HCT116 (cell line): ENCODE measurements at regions not wholly inside any gene's neighbourhood (a gene's known extent, or its start where the extent isn't known, plus 50 kb on each side); places are given as distances from the start of the nearest gene placed in this dataset.

Experiments used
- ATAC-seq: fragments of 200-7000 bp; cut with Tn5 transposase; 2 replicates; pipeline ENCODE4 v1.9.1; 2020; ENCODE audit warnings: mild to moderate bottlenecking, moderate library complexity
- BruUV-seq: library from RNA; stranded (reverse); fragments of 400-500 nt; replicated peaks from 2 replicates; lab custom pipeline; 2021; lab: Mats Ljungman, UMichigan
- CTCF ChIA-PET: fragments of 300-600 bp; sonication (Branson Sonifier 250); formaldehyde crosslinking; loops from one replicate; lab custom pipeline; 2021; ENCODE audit warnings: antibody characterized with exemption; lab: Charles Lee
- POLR2A ChIA-PET: fragments of 300-600, 350-600 bp; sonication (Branson Sonifier 250); formaldehyde crosslinking; loops from one replicate; lab custom pipeline; 2021; ENCODE audit warnings: antibody characterized with exemption; lab: Charles Lee
- RAD21 ChIA-PET, 2 experiments: fragments of 300-600 bp; sonication (Branson Sonifier 250); formaldehyde crosslinking; loops; one replicate each; lab custom pipeline; 2023; ENCODE audit warnings: low total read pairs in 2 of 2; ENCODE audit not compliant: uncharacterized antibody in 2 of 2, unreplicated experiment in 2 of 2, low non-redundant PET in 1 of 2; lab: Charles Lee
- DNase-seq: peaks from one replicate; pipeline ENCODE4 v3.0.0-alpha.2; 2010; ENCODE audit warnings: low read depth, low spot score
- H2AFZ ChIP-seq: fragments of 200-600 bp; shearing (Covaris generic), sonication (generic); 2 replicates; pipeline ENCODE4 v1.6.1; 2017; ENCODE audit warnings: low read depth, mixed run types, mixed read lengths, antibody characterized with exemption, low read length; ENCODE audit not compliant: poor library complexity, severe bottlenecking
- H3K27ac ChIP-seq: 2 replicates; pipeline ENCODE4 v1.5.1; 2012; ENCODE audit warnings: low read depth, low read length
- H3K27me3 ChIP-seq: fragments of 200-600 bp; sonication (generic); 2 replicates; pipeline ENCODE4 v1.6.1; 2016; ENCODE audit warnings: mixed run types, low read length, mixed read lengths; ENCODE audit not compliant: insufficient read depth
- H3K36me3 ChIP-seq, 2 experiments: fragments of 200-500 bp in 1 of 2; fragments of 200-600 bp in 1 of 2; sonication (Bioruptor generic) in 1 of 2; sonication (generic) in 1 of 2; 2 replicates each; pipeline versions ENCODE4 v1.5.1 to v1.6.1; 2014 to 2016; ENCODE audit warnings: low read length in 2 of 2, inconsistent platforms in 1 of 2, mixed read lengths in 1 of 2, mixed run types in 1 of 2; ENCODE audit not compliant: insufficient read depth in 2 of 2, control insufficient read depth in 1 of 2
- H3K4me1 ChIP-seq, 2 experiments: fragments of 200-600 bp in 1 of 2; sonication (generic) in 1 of 2; 2 replicates each; pipeline versions ENCODE4 v1.5.1 to v1.6.1; 2012 to 2017; ENCODE audit warnings: low read length in 2 of 2, inconsistent platforms in 1 of 2, mild to moderate bottlenecking in 1 of 2, mixed read lengths in 1 of 2, mixed run types in 1 of 2, moderate library complexity in 1 of 2; ENCODE audit not compliant: insufficient read depth in 2 of 2, control insufficient read depth in 1 of 2
- H3K4me2 ChIP-seq: fragments of 200-600 bp; sonication (generic); 2 replicates; pipeline ENCODE4 v1.6.1; 2017; ENCODE audit warnings: mixed run types, low read length, mixed read lengths
- H3K4me3 ChIP-seq, 2 experiments: fragments of 200-600 bp in 1 of 2; sonication (generic) in 1 of 2; replicated peaks in 1 of 2; 2 replicates each; pipeline ENCODE4 v1.5.1; 2011 to 2016; ENCODE audit warnings: low read length in 2 of 2, control low read depth in 1 of 2, low read depth in 1 of 2, mild to moderate bottlenecking in 1 of 2, mixed read lengths in 1 of 2, mixed run types in 1 of 2
- H3K79me2 ChIP-seq: fragments of 200-600 bp; sonication (generic); 2 replicates; pipeline ENCODE4 v1.6.1; 2017; ENCODE audit warnings: mild to moderate bottlenecking, mixed run types, low read length, moderate library complexity, mixed read lengths; ENCODE audit not compliant: insufficient read depth
- H3K9ac ChIP-seq: fragments of 200-600 bp; sonication (generic); 2 replicates; pipeline ENCODE4 v1.6.1; 2016; ENCODE audit warnings: low read length, mixed read lengths
- H3K9me2 ChIP-seq: fragments of 200-600 bp; sonication (generic), shearing (Covaris generic); 2 replicates; pipeline ENCODE4 v1.6.1; 2017; ENCODE audit warnings: mixed run types, mild to moderate bottlenecking, moderate library complexity; ENCODE audit not compliant: insufficient read depth
- H3K9me3 ChIP-seq, 2 experiments: fragments of 200-500 bp in 1 of 2; fragments of 200-600 bp in 1 of 2; sonication (Bioruptor generic) in 1 of 2; sonication (generic) in 1 of 2; 2 replicates each; pipeline ENCODE4 v1.6.1; 2014 to 2017; ENCODE audit warnings: low read length in 2 of 2, mixed read lengths in 2 of 2, inconsistent platforms in 1 of 2, low read depth in 1 of 2, mild to moderate bottlenecking in 1 of 2, mixed run types in 1 of 2, moderate library complexity in 1 of 2; ENCODE audit not compliant: control insufficient read depth in 1 of 2, insufficient read depth in 1 of 2
- H4K20me1 ChIP-seq: fragments of 200-600 bp; sonication (generic), shearing (Covaris generic); 2 replicates; pipeline ENCODE4 v1.6.1; 2017; ENCODE audit warnings: mixed run types, mild to moderate bottlenecking, moderate library complexity; ENCODE audit not compliant: insufficient read depth
- CBX3 ChIP-seq: IDR thresholded peaks from 2 replicates; pipeline ENCODE4 v1.6.1; 2012; ENCODE audit warnings: low read depth
- CEBPB ChIP-seq: IDR thresholded peaks from 2 replicates; pipeline ENCODE4 v1.6.1; 2012; ENCODE audit warnings: low read depth
- EGR1 ChIP-seq: IDR thresholded peaks from 2 replicates; pipeline ENCODE4 v1.6.1; 2012; ENCODE audit warnings: low read depth
- ELF1 ChIP-seq: IDR thresholded peaks from 2 replicates; pipeline ENCODE4 v1.6.1; 2012; ENCODE audit warnings: low read depth, borderline replicate concordance
- EZH2 ChIP-seq: fragments of 200-600 bp; sonication (generic); IDR thresholded peaks from 2 replicates; pipeline ENCODE4 v1.6.1; 2017; ENCODE audit warnings: antibody characterized with exemption, mixed run types
- JUND ChIP-seq: IDR thresholded peaks from 2 replicates; pipeline ENCODE4 v1.6.1; 2012
- POLR2A ChIP-seq: IDR thresholded peaks from 2 replicates; pipeline ENCODE4 v1.7.0; 2011; ENCODE audit warnings: borderline replicate concordance; ENCODE audit not compliant: insufficient read depth, insufficient read length; ENCODE audit errors: extremely low read depth
- POLR2AphosphoS5 ChIP-seq: IDR thresholded peaks from 2 replicates; pipeline ENCODE4 v1.6.1; 2011; ENCODE audit warnings: mild to moderate bottlenecking, low read depth, low read length, moderate library complexity
- RAD21 ChIP-seq: IDR thresholded peaks from 2 replicates; pipeline ENCODE4 v1.6.1; 2012; ENCODE audit warnings: low read depth, mild to moderate bottlenecking
- SIN3A ChIP-seq: IDR thresholded peaks from 2 replicates; pipeline ENCODE4 v1.6.1; 2012; ENCODE audit warnings: low read depth
- SP1 ChIP-seq: IDR thresholded peaks from 2 replicates; pipeline ENCODE4 v1.6.1; 2012; ENCODE audit warnings: low read depth
- YY1 ChIP-seq: IDR thresholded peaks from 2 replicates; pipeline ENCODE4 v1.6.1; 2011; ENCODE audit warnings: low read length, low read depth, moderate library complexity, mild to moderate bottlenecking; ENCODE audit not compliant: insufficient replicate concordance; ENCODE audit errors: extremely low read depth
- intact Hi-C: fragments of 100-400 bp; cut with micrococcal nuclease; formaldehyde crosslinking; loops from 2 replicates; pipeline ENCODE4 v1.10.0; 2022
- TF ChIP-seq, protein P1 (sequence below): IDR thresholded peaks from 2 replicates; pipeline ENCODE4 v1.6.1; 2011; ENCODE audit warnings: mild to moderate bottlenecking, low read length, moderate library complexity; ENCODE audit not compliant: insufficient replicate concordance; ENCODE audit errors: extremely low read depth
- TF ChIP-seq, protein P2 (sequence below): IDR thresholded peaks from 2 replicates; pipeline ENCODE4 v1.6.1; 2012
- TF ChIP-seq, protein P3 (sequence below): IDR thresholded peaks from 2 replicates; pipeline ENCODE4 v1.6.1; 2012; ENCODE audit warnings: low read depth
- TF ChIP-seq, protein P4 (sequence below), 3 experiments: fragments of 200-600 bp in 1 of 3; sonication (generic) in 1 of 3; IDR thresholded peaks in 2 of 3; conservative IDR thresholded peaks in 1 of 3; 2 replicates each; pipeline ENCODE4 v1.5.1; 2012 to 2017; ENCODE audit warnings: low read depth in 2 of 3, low read length in 2 of 3, antibody characterized with exemption in 1 of 3, borderline replicate concordance in 1 of 3, control low read depth in 1 of 3, mild to moderate bottlenecking in 1 of 3, mixed read lengths in 1 of 3, mixed run types in 1 of 3, moderate library complexity in 1 of 3; ENCODE audit not compliant: insufficient read depth in 1 of 3

DNA sequence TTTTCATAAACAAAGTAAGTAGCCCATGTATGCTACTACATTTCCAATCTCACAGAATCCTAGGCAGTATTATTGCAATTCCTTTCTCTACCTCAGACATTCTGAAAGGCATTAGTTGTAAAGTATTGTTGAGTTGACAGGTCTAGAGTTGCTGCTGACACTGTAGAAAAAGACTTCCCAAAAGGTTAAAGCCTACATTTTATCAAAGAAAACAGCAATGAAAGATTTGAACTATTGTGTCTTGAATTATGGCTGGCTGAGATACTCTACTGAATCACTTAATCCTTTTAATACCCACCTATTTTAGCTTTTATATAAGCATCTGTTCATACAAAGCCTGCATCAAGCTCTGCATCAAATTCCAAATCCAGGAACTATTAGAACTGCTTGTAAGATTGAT, 1082.0 kb downstream of the OLFM4 start:
- ChIA-PET POLR2A (no interaction called here), RAD21 (no interaction called here), CTCF (no interaction called here)
- no peak for DNase-seq
- TF ChIP-seq ELF1 (no peak), EZH2 (no peak), JUND (no peak), CBX3 (no peak), SIN3A (no peak), POLR2AphosphoS5 (no peak), YY1 (no peak), SP1 (no peak), RAD21 (no peak), EGR1 (no peak), CEBPB (no peak), POLR2A (no peak)
- TF ChIP-seq, protein P1, sequence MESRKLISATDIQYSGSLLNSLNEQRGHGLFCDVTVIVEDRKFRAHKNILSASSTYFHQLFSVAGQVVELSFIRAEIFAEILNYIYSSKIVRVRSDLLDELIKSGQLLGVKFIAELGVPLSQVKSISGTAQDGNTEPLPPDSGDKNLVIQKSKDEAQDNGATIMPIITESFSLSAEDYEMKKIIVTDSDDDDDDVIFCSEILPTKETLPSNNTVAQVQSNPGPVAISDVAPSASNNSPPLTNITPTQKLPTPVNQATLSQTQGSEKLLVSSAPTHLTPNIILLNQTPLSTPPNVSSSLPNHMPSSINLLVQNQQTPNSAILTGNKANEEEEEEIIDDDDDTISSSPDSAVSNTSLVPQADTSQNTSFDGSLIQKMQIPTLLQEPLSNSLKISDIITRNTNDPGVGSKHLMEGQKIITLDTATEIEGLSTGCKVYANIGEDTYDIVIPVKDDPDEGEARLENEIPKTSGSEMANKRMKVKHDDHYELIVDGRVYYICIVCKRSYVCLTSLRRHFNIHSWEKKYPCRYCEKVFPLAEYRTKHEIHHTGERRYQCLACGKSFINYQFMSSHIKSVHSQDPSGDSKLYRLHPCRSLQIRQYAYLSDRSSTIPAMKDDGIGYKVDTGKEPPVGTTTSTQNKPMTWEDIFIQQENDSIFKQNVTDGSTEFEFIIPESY: no peak
- TF ChIP-seq, protein P2, sequence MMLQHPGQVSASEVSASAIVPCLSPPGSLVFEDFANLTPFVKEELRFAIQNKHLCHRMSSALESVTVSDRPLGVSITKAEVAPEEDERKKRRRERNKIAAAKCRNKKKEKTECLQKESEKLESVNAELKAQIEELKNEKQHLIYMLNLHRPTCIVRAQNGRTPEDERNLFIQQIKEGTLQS: no peak
- TF ChIP-seq, protein P3, sequence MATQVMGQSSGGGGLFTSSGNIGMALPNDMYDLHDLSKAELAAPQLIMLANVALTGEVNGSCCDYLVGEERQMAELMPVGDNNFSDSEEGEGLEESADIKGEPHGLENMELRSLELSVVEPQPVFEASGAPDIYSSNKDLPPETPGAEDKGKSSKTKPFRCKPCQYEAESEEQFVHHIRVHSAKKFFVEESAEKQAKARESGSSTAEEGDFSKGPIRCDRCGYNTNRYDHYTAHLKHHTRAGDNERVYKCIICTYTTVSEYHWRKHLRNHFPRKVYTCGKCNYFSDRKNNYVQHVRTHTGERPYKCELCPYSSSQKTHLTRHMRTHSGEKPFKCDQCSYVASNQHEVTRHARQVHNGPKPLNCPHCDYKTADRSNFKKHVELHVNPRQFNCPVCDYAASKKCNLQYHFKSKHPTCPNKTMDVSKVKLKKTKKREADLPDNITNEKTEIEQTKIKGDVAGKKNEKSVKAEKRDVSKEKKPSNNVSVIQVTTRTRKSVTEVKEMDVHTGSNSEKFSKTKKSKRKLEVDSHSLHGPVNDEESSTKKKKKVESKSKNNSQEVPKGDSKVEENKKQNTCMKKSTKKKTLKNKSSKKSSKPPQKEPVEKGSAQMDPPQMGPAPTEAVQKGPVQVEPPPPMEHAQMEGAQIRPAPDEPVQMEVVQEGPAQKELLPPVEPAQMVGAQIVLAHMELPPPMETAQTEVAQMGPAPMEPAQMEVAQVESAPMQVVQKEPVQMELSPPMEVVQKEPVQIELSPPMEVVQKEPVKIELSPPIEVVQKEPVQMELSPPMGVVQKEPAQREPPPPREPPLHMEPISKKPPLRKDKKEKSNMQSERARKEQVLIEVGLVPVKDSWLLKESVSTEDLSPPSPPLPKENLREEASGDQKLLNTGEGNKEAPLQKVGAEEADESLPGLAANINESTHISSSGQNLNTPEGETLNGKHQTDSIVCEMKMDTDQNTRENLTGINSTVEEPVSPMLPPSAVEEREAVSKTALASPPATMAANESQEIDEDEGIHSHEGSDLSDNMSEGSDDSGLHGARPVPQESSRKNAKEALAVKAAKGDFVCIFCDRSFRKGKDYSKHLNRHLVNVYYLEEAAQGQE: no peak
- TF ChIP-seq, protein P4, sequence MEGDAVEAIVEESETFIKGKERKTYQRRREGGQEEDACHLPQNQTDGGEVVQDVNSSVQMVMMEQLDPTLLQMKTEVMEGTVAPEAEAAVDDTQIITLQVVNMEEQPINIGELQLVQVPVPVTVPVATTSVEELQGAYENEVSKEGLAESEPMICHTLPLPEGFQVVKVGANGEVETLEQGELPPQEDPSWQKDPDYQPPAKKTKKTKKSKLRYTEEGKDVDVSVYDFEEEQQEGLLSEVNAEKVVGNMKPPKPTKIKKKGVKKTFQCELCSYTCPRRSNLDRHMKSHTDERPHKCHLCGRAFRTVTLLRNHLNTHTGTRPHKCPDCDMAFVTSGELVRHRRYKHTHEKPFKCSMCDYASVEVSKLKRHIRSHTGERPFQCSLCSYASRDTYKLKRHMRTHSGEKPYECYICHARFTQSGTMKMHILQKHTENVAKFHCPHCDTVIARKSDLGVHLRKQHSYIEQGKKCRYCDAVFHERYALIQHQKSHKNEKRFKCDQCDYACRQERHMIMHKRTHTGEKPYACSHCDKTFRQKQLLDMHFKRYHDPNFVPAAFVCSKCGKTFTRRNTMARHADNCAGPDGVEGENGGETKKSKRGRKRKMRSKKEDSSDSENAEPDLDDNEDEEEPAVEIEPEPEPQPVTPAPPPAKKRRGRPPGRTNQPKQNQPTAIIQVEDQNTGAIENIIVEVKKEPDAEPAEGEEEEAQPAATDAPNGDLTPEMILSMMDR (IDR thresholded peaks at IDR 0.05 in 2 of 3, conservative IDR thresholded peaks at IDR 0.05 in 1 of 3; ENCODE audit: borderline replicate concordance in 1 of 3, insufficient read depth in 1 of 3, low read depth in 2 of 3, low read length in 2 of 3): no peak
- H3K9me2 ChIP-seq: no peaks in the 10 kb centered on the region
- no peaks in the 10 kb centered on the region for H3K36me3 ChIP-seq
- no peak overlapping the region for H3K4me3 ChIP-seq
- H3K27ac ChIP-seq: no peak overlapping the region
- H3K79me2 ChIP-seq: no peaks in the 10 kb centered on the region
- H3K9me3 ChIP-seq: peaks cover 10 to 21% of the 10 kb centered on the region in 2 experiments; a peak in 2 of 4 replicates
- no peak overlapping the region for H2AFZ ChIP-seq
- no peak for ATAC-seq
- intact Hi-C loops: no loop called here
- no peak overlapping the region for H3K4me2 ChIP-seq
- H3K27me3 ChIP-seq: no peaks in the 10 kb centered on the region
- H3K9ac ChIP-seq: no peak overlapping the region
- BruUV-seq: no TSS peak
- H4K20me1 ChIP-seq: no peaks in the 10 kb centered on the region; the same call in 1 of the 2 replicates
- H3K4me1 ChIP-seq: no peaks in the 10 kb centered on the region
